Prostate gland (tissue), 2 donors: ENCODE measurements at regions not wholly inside any gene's neighbourhood (a gene's known extent, or its start where the extent isn't known, plus 50 kb on each side); places are given as distances from the start of the nearest gene placed in this dataset.

Experiments
- CTCF ChIP-seq, 4 experiments: fragments of 200-600 bp in 2 of 4; fragments of 450-650 bp in 2 of 4; sonication (generic) in 2 of 4; IDR thresholded peaks; 1 replicate in 3 of 4; 2 replicates in 1 of 4; pipeline ENCODE4 v1.5.1; 2016 to 2019; ENCODE audit warnings: antibody characterized with exemption in 4 of 4, mild to moderate bottlenecking in 2 of 4, moderate library complexity in 2 of 4
- POLR2A ChIP-seq: fragments of 450-650 bp; IDR thresholded peaks from one replicate; pipeline ENCODE4 v1.6.1; 2016; ENCODE audit warnings: antibody characterized with exemption, mild to moderate bottlenecking

- no peak for TF ChIP-seq POLR2A
- TF ChIP-seq CTCF (IDR thresholded peaks at IDR 0.05) = no peak
Observed at GRCh38 chr10:4765428-4765827, 60.6 kb upstream of the AKR1E2 start.
